ENCODE measurements at regions not wholly inside any gene's neighbourhood (a gene's known extent, or its start where the extent isn't known, plus 50 kb on each side); places are given as distances from the start of the nearest gene placed in this dataset.

DNA sequence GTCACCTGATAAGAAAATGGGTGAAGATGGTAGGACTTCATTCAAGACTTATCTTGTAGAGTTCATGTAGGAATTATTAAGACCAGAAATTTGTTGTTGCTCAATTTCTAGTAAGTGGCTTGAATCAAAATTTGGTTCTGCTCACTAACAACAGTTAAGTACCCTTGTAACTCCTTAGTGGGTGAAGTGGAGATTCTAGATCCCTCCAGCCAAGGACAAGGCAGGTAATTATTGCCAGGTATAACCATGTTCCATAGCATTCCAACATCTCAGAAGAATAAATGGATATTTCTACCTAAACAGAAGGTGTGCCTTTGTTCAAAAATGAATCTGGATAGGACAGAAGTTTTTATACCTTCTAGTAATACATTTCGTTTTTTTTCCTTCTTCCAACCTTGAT is 282.3 kb downstream of the DUSP10 start:
- no peak for DNase-seq (ENCODE audit: low read depth in 2 of 2)

GRCh38 chr1:221462345-221462744 is 279.5 kb downstream of the DUSP10 start:
- DNase-seq (ENCODE audit: low read depth in 2 of 2), result no peak

- DNase-seq (ENCODE audit: low read depth in 2 of 2), result no peak
Observed at GRCh38 chr1:221468546-221468945, 273.3 kb downstream of the DUSP10 start.

GRCh38 chr1:221469476-221469875 is 272.4 kb downstream of the DUSP10 start:
- DNase-seq (ENCODE audit: low read depth in 2 of 2), result no peak

- DNase-seq (ENCODE audit: low read depth in 2 of 2), result no peak
Observed at GRCh38 chr1:221470000-221470698, 271.7 kb downstream of the DUSP10 start.

- no peak for DNase-seq (ENCODE audit: low read depth in 2 of 2)
Observed at GRCh38 chr1:221473411-221473810, 268.5 kb downstream of the DUSP10 start.

DNA sequence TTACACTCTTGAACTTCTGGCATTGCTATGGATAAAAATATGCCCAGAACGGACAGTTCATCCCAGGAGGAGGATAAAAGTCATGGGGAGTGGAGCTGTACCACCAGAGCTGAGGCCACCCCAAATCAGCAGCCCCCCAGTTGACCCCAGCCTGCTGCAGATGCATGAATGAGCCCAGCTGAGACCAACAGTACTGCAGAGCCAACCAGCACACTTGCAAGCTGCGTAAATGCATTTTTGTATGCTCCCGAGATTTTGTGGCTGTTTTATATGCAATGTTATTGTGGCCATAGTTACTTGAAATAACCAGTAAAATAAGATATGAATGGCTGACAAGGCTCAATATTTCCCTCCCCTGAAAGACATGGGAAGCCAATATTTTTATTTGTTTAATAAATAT is 264.6 kb downstream of the DUSP10 start:
- no peak for DNase-seq (ENCODE audit: low read depth in 2 of 2)

DNA sequence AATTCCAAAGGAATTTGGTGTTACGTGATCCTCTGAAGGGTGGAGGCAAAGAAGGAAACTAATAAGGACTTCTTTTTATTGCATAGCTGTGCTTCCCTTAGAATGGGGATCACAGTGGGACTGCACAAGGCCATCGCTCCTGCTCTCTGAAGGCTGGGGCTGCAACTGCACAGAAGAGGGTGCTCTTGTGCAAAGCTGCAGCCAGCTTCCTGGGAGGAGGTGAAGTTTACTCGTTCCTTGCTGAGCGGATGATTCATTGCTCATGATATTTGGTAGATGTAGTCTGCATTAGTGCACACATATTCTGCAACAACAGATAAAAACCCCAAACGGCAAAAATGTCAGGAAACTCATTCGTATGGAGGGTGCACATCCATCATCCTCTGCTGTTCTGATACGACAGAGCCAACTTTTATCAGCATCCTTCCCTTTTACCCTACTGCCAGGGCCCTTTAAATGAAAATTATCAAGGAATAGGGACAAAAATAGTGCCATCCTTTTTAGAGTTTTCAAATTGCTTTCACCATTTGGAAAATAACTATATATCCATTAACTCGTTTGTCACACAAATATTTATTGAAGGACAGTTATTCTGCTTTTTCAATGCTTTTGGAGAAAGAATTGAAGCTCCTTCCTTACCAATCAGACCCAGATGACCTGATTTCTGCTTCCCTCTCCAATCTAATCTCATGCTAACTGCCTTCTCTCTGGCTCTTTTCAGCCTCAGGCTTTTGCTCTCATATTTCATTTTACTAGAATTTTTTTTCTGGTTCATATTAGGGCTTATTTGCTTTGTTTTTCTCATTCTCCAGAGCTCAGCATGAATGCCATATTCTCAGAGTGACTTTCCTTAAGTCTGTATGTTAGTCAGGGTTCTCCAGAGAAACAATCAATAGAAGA is 263.6 kb downstream of the DUSP10 start:
- DNase-seq (ENCODE audit: low read depth in 2 of 2), result peak; percentile 7 to 29

GRCh38 chr1:221487781-221488524 is 253.9 kb downstream of the DUSP10 start:
- no peak for DNase-seq (ENCODE audit: low read depth in 2 of 2)

DNA sequence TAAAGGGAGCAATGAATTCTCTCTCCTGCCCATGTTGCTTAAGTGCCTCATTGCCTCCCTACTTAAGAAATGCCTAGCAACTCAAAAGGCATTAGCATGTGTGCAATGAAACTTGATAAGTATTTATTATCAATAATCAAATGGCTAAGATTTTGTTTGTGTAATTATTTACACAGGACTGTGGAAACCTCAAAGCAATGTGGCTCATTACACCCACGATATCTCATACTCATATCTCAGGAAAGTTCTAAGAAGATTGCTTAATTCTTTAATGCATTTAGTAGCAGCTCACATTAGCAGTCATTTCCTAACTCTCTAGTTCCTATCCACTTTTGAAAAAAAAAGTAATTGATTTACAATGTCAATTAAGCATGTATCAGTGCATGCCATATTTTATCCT is 253.3 kb downstream of the DUSP10 start:
- no peak for DNase-seq (ENCODE audit: low read depth in 2 of 2)

GRCh38 chr1:221494670-221495069 is 247.2 kb downstream of the DUSP10 start:
- DNase-seq (ENCODE audit: low read depth in 2 of 2), result no peak

DNA sequence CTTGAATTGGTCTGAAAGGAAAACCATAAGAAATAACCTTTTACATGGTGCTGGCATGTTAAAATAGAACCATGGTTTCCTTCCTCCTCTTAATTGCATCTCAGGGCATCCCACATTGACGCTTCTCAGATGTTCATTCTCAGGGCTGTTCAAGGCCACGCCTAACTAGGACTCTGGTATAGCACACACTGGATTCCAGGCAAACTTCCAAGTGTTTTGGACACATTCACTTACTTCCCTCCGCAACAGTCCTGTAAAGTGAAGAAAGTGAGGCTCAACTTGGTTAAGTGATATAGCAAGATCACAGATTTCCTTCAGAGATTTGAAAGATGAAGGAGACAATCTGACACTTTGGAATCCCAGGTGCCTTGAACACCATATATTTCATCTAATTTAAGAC is 244.8 kb downstream of the DUSP10 start:
- DNase-seq (ENCODE audit: low read depth in 2 of 2), result no peak

DNA sequence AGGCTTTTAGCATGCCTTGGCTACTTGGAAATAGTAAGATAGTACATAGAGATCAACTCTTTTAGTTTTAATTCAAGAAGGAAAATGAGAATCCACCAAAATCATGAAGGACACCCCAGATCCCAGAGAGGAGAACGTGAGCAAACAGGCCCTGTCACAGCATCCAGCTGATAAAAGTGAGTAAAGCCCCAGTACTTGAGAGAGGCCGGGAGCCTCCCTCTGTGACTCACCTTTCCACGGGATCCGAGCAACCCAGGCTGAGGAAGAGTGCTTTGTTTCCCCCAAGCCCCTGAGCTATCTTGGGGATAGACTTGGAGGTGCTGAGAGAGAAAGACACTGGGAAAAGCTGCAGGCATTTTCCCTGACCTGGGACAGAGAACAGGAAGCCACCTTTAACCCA is 238.6 kb downstream of the DUSP10 start:
- DNase-seq (ENCODE audit: low read depth in 2 of 2), result no peak

DNA sequence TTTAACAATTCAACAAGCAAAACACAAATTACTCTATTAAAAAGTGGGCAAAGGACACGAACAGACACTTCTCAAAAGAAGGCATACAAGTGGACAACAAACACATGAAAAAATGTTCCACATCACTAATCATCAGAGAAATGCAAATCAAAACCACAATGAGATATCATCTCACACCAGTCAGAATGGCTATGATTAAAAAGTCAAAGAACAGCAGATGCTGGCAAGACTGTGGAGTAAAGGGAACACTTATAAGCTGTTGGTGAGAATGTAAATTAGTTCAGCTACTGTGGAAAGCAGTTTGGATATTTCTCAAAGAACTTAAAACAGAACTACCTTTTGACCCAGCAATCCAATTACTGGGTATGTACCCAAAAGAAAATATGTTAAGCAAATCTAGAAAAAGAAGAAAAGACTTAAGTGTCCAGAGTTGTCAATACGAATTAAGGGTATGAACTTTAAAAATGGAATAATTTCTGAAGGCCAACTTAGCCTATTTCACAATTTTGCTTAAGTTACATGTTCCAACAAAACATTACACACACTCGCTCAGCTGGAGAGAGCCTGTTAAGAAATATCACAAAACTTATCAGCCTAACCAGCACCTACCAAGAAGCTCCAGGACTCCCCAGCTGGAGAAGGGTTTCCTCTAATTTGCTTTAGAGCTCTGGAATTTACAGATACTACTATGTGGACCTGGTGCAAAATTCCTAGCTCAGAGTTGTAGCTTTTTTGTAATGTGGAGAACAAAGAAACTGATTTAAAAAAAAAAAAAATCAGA is 232.1 kb downstream of the DUSP10 start:
- DNase-seq (ENCODE audit: low read depth in 2 of 2), result no peak

- DNase-seq (ENCODE audit: low read depth in 2 of 2), result no peak
Observed at GRCh38 chr1:221510793-221511503, 230.9 kb downstream of the DUSP10 start.

GRCh38 chr1:221511797-221512196 is 230.1 kb downstream of the DUSP10 start:
- DNase-seq (ENCODE audit: low read depth in 2 of 2), result no peak

GRCh38 chr1:221514806-221515205 is 227.1 kb downstream of the DUSP10 start:
- DNase-seq (ENCODE audit: low read depth in 2 of 2), result no peak

GRCh38 chr1:221515496-221515895 is 226.4 kb downstream of the DUSP10 start:
- no peak for DNase-seq (ENCODE audit: low read depth in 2 of 2)

GRCh38 chr1:221517961-221518360 is 223.9 kb downstream of the DUSP10 start:
- no peak for DNase-seq (ENCODE audit: low read depth in 2 of 2)

DNA sequence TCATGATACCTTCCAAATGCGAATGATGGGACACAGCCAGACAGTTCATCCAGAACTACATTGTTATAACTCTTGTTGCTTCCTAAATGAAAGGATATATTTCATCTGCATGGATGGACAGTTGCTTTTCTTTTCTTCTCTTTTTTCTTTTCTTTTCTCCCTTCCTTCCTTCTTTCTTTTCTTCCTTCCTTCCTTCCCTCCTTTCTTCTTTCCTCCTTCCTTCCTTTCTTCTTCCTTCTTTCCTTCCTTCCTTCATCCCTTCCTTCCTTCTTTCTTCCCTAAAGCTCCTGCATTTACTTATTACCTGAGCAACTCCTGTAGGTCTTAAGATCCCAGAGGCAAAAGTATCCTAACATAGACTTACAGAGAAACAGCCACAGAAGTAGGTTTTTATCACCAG is 221.6 kb downstream of the DUSP10 start:
- no peak for DNase-seq (ENCODE audit: low read depth in 2 of 2)

DNA sequence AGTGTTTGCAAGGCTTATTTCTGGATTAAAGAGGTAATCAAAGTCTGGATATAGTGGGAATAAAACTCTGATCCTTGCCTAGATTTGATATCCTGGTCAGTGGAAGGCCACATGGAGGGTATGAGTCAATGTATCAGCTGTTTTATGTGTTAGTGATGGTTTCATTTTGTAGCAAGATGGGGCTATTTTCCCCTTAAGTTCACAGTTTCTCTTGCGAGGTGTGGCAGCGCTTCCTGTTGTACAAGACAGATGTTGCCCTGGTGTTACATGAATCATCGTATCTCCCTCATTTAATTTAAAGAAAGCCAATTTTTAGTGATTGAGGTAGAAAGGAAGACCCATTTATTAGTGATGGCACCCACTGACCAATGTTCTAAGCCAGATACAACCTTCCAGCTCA is 220.2 kb downstream of the DUSP10 start:
- DNase-seq (ENCODE audit: low read depth in 2 of 2), result no peak
